GM19455 (cell line): ENCODE measurements at regions not wholly inside any gene's neighbourhood (a gene's known extent, or its start where the extent isn't known, plus 50 kb on each side); places are given as distances from the start of the nearest gene placed in this dataset.
"Not testable (repeated sequence)": the region's sequence is repeated elsewhere in the genome, so short reads cannot be mapped to it uniquely, and the experiment has no call there.

ENCODE experiments used
- ATAC-seq: cut with Tn5 transposase; IDR thresholded peaks from one replicate; pipeline ENCODE4 v1.9.1; 2021; ENCODE audit not compliant: unreplicated experiment

- no peak for ATAC-seq
These were observed 1237.8 kb downstream of the SUCLG1 start for GRCh38 chr2:83221258-83221657.

DNA sequence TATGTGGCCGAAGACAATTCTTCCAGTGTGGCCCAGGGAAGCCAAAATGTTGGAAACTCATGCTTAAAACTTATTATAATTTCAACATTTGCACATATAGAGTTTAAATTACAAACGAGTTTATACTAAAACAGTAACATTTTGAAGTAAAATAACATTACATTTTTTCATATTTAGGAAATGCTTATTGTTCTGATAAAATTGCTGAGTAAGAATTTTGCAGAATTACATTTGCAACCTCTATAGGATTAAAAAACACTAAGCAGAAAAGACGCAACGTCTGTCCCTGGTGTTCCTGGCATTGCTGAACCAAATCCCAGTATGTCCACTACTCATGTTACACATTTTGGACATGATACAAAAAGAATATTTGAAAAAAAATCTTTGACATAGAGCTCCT, 1241.2 kb downstream of the SUCLG1 start:
- ATAC-seq = no peak

DNA sequence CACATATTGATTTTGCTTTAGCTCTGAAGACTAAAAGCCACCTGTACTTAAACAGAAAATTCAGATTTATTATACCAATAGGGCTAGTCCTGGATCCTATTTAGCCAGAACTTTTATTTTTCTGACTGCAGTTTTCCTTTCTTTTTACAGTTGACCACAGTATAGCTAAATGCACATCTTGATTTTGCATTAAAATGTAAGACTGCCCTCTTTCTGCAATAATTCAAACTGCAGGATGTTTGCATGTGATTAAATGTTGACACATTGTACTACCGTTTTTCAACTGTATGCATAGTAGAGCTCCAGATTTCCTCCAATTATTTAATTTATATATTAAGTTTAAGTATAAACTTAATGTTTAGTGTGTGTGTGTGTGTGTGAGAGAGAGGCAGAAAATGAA, 1262.9 kb downstream of the SUCLG1 start:
- no peak for ATAC-seq

DNA sequence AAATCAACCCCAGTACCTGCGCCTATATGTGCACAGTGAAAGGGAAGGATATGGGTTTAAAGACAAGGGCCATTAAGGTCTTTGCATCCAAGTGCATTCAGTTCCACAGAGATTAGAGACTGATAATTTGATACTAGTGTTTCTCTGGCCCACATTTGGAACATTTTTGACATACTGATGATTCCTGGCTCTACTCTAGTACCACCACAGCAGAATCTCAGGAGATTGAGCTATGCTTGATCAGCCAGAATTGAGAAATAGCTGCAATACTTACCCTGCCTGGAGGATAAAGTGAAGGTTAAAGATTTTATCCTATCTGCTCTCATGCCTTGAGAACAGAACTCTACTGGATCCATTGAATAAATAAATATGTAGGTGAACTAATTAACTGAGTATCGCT, 1267.8 kb downstream of the SUCLG1 start:
- no peak for ATAC-seq

DNA sequence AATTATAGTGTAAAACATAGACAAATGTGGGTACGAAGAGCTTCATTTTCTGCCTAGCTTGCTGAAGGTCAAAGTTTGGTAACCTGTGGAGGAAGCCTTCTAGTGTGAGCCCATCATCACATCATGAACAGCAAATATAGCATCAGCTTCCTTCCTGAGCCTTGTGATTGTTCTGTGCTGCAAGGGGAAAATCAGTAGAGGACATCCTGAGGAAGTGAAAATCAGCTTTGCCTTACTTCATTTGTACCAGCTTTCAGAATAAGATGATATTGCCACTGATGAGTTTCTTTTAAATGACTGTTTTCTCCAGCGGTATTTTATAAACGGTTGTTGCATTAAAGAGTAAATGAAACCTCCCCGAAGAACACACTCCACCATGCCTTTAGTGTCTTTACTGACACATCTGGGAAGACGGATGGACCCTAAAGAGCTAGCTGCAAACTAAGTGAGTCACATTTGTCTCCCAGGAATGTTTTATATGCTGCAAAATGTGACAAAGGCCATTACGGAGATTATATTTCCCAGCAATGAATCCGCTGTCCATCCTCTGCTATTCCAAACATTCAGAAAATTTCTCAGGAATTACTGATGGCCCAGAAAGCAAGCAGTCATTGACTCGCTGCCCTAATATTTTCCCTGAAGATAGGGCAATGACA, 1272.8 kb downstream of the SUCLG1 start:
- ATAC-seq = no peak

GRCh38 chr2:83180862-83181530, 1278.1 kb downstream of the SUCLG1 start:
- not testable (repeated sequence) for ATAC-seq

- ATAC-seq = no peak
These were observed 1282.5 kb downstream of the SUCLG1 start for GRCh38 chr2:83176539-83176938.

- ATAC-seq = no peak
These were observed 1286.2 kb downstream of the SUCLG1 start for GRCh38 chr2:83172841-83173240.

DNA sequence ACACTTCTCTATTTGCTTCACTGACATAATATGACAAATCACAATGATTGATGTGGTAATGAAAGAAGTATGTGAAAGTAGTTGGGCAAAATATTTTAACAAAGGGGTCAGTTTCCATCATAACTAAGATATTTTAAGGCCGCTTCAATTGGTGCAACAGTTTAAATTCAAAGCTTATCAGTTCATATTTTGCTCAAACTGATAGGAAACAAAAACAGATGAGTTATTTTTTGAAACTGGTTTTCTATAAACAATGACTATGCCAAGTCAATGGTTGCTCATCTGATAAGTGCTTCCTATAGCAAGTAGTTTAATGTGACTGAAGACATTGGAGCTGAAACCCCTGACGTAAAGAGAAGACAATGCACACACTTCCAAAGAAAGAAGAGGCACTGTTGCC, 1290.7 kb downstream of the SUCLG1 start:
- no peak for ATAC-seq

DNA sequence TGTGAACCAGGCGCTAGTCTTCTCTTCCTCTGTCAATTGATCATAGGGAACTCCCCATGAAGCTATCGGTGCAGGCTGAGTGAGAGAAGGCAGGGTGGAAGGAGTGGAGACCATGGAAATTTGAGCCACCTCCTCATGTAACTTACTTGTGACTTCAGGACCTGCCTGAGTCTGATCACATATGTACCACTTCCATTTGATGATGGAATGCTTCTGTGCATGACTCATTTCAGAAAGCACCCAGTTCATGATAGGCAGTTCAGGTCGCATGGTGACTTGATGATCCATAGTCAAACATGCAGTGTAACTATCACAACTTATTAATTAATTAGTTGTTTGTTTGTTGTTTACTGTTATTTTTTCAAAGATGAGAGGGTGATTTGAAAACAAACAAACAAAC, 1296.7 kb downstream of the SUCLG1 start:
- ATAC-seq = no peak

GRCh38 chr2:83160571-83160970, 1298.5 kb downstream of the SUCLG1 start:
- ATAC-seq = no peak

DNA sequence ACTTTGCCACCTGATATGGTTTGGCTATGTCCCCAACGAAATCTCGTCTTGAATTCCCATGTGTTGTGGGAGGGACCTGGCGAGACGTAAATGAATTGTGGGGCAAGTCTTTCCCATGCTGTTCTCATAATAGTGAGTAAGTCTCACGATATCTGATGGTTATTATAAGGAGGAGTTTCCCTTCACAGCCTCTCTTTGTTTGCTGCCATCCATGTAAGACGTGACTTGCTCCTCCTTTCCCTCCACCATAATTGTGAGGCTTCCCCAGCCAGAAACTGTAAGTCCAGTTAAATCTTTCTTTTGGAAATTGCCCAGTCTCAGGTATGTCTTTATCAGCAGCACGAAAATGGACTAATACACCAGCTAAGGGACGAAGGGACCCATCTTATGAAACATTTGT, 1303.3 kb downstream of the SUCLG1 start:
- ATAC-seq = no peak

DNA sequence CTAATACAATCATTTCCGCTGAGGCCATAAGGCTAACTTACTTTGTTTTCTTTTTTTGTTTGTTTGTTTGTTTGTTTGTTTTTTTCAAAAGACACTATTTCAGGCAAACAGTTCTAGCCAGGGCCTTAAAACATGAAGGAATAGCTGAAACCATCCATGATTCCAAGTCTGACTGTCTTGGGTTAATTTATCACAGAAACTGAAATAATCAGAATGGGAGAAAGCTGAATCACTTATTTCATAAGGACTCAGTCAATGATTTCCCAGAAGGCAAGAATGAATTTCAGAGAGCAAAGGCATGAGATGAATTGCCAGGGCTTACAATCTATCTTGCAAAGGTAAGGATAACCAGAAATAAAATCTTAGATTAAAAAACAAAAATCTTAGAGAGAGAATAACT, 1315.1 kb downstream of the SUCLG1 start:
- ATAC-seq = no peak

- no peak for ATAC-seq
These were observed 1316.1 kb downstream of the SUCLG1 start for GRCh38 chr2:83142934-83143333.

GRCh38 chr2:83115606-83116005, 1343.5 kb downstream of the SUCLG1 start:
- ATAC-seq = no peak

GRCh38 chr2:83115155-83115554, 1343.9 kb downstream of the SUCLG1 start:
- no peak for ATAC-seq

- ATAC-seq = no peak
These were observed 1345.1 kb downstream of the SUCLG1 start for GRCh38 chr2:83113953-83114352.

DNA sequence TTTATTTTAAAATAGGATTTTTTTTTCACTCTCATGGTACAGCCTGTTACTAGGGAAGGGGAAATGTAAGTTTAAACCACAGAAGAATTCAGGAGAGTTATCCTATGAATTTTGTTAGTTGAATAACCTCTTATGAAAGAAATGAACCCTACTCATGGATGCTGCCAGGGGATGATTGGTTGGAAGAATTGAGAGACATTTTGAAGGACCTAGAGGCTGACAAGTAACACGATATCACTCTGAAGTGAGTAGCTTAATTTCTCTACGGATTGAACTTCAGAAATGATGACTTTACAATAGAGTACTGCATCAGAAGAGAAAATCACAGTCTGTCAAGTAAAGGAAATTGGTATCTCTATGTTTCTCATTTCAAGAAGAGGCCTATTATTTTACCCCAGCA, 1346.2 kb downstream of the SUCLG1 start:
- no peak for ATAC-seq

DNA sequence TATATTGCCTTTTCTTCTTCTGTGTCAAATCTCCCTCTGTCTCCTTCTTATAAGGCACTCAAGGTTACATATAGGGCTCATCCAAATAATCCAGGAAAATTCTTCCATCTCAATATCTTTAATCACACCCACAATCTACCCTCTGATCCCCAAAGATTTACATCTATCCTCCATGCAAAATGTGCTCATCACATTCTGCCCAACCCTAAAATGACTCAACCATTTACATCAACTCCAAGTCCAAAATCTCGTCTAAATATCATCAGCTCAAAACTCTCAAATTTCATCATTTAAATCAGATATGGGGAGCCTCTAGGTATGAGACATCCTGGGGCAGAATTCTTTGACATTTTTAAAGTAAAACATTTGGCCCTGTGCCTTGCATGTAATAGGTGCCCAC, 1349.8 kb downstream of the SUCLG1 start:
- no peak for ATAC-seq

- ATAC-seq = no peak
These were observed 1352.2 kb downstream of the SUCLG1 start for GRCh38 chr2:83106853-83107252.

GRCh38 chr2:83104202-83104601, 1354.9 kb downstream of the SUCLG1 start:
- ATAC-seq = no peak

DNA sequence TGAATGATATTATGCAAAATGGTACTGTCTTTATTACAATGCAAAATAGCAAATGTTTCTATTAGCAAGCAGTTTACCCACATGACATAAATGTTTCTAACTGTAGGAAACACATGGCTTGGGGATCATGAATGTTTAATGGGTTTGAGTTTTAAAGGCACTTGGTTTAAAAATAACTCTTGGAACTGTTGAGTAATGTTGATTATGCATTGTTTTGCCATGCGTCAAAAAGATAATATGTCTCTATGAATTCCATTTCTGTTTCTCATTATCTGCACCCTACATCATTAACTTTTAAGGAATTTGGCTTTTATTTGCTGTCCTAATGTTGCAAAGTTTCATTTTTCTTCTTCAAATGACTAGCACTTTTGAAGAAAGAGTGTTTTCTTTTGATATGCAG, 1355.5 kb downstream of the SUCLG1 start:
- ATAC-seq = no peak

GRCh38 chr2:83089051-83089450, 1370.0 kb downstream of the SUCLG1 start:
- ATAC-seq = not testable (repeated sequence)
